ENCODE measurements at regions not wholly inside any gene's neighbourhood (a gene's known extent, or its start where the extent isn't known, plus 50 kb on each side); places are given as distances from the start of the nearest gene placed in this dataset.

GRCh38 chr13:89953581-89953980, 1393.9 kb upstream of the MIR17HG start:
- ATAC-seq, result no peak
- Histone ChIP-seq H3K4me2 (no peak overlapping the region), H3K4me3 (no peak overlapping the region), H3K4me1 (no peaks in the 10 kb centered on the region), H3K27ac (no peak overlapping the region), H3K9me3 (no peaks in the 10 kb centered on the region)
- POLR2A ChIA-PET, result no interaction called here
- CTCF ChIA-PET, result no interaction called here
- 70% methylated on average over 3 of the region's 3 CpGs for WGBS (ENCODE audit: missing lambda C conversion rate)
- no peak for TF ChIP-seq POLR2AphosphoS2 (conservative IDR thresholded peaks at IDR 0.05; ENCODE audit: low read length)
- TF ChIP-seq EHF (CRISPR knock-in tag; IDR thresholded peaks at IDR 0.05), result no peak
- TF ChIP-seq FOXS1 (CRISPR knock-in tag; IDR thresholded peaks at IDR 0.05), result no peak
- TF ChIP-seq RCOR1 (IDR thresholded peaks at IDR 0.05; ENCODE audit: low read depth, low read length), result no peak
- no peak for TF ChIP-seq BCL3 (IDR thresholded peaks at IDR 0.05)
- no peak for TF ChIP-seq NR3C1 (IDR thresholded peaks at IDR 0.05)
- no peak for TF ChIP-seq CEBPB (IDR thresholded peaks at IDR 0.05)
- TF ChIP-seq FOSL2 (IDR thresholded peaks at IDR 0.05), result no peak
- no peak for TF ChIP-seq FOSL2 (CRISPR knock-in tag; IDR thresholded peaks at IDR 0.05)
- no peak for TF ChIP-seq GATA3 (IDR thresholded peaks at IDR 0.05; ENCODE audit: borderline replicate concordance)
- TF ChIP-seq JUN (IDR thresholded peaks at IDR 0.05), result no peak
- no peak for TF ChIP-seq E2F6 (IDR thresholded peaks at IDR 0.05; ENCODE audit: borderline replicate concordance, low read depth)
- no peak for TF ChIP-seq TFCP2L1 (CRISPR knock-in tag; IDR thresholded peaks at IDR 0.05)
- TF ChIP-seq RNF2 (IDR thresholded peaks at IDR 0.05; ENCODE audit: borderline replicate concordance, low read depth), result no peak
- no peak for TF ChIP-seq HOXB5 (CRISPR knock-in tag; IDR thresholded peaks at IDR 0.05)
- no peak for TF ChIP-seq HES2 (IDR thresholded peaks at IDR 0.05)
- no peak for TF ChIP-seq BHLHE40 (IDR thresholded peaks at IDR 0.05; ENCODE audit: low read depth, low read length)
- no peak for TF ChIP-seq ELK1 (IDR thresholded peaks at IDR 0.05; ENCODE audit: low read depth, low read length)
- TF ChIP-seq HEYL (CRISPR knock-in tag; IDR thresholded peaks at IDR 0.05), result no peak
- no peak for TF ChIP-seq HOXA7 (CRISPR knock-in tag; IDR thresholded peaks at IDR 0.05)
- no peak for TF ChIP-seq TP53 (CRISPR knock-in tag; IDR thresholded peaks at IDR 0.05)
- no peak for FAIRE-seq
- no peak for DNase-seq (ENCODE audit: low read depth in 1 of 2, low spot score in 1 of 2)

GRCh38 chr13:89955773-89956172, 1391.7 kb upstream of the MIR17HG start:
- Histone ChIP-seq H3K4me1 (no peaks in the 10 kb centered on the region), H3K4me2 (no peak overlapping the region), H3K9me3 (no peaks in the 10 kb centered on the region), H3K4me3 (no peak overlapping the region), H3K27ac (no peak overlapping the region)
- CTCF ChIA-PET, result no interaction called here
- no peak for ATAC-seq
- POLR2A ChIA-PET, result no interaction called here
- FAIRE-seq, result no peak
- WGBS (ENCODE audit: missing lambda C conversion rate), result 62% methylated on average over 1 of the region's 1 CpG
- DNase-seq (ENCODE audit: low read depth in 1 of 2, low spot score in 1 of 2), result no peak
- TF ChIP-seq POLR2AphosphoS2 (conservative IDR thresholded peaks at IDR 0.05; ENCODE audit: low read length) (no peak), CBX2 (IDR thresholded peaks at IDR 0.05; ENCODE audit: borderline replicate concordance, low read depth) (no peak), HDAC2 (IDR thresholded peaks at IDR 0.05) (no peak), ZSCAN20 (CRISPR knock-in tag; IDR thresholded peaks at IDR 0.05) (no peak), MAZ (IDR thresholded peaks at IDR 0.05; ENCODE audit: borderline replicate concordance, low read depth, low read length) (no peak), KDM5A (IDR thresholded peaks at IDR 0.05) (no peak)
